HG03342 (cell line): ENCODE measurements at regions not wholly inside any gene's neighbourhood (a gene's known extent, or its start where the extent isn't known, plus 50 kb on each side); places are given as distances from the start of the nearest gene placed in this dataset.
A peak's percentile ranks its signal among the peaks of the same experiment; 100 is the strongest.

Experiments used
- ATAC-seq: cut with Tn5 transposase; IDR thresholded peaks from one replicate; pipeline ENCODE4 v1.9.1; 2021; ENCODE audit warnings: mild to moderate bottlenecking, moderate library complexity; ENCODE audit not compliant: unreplicated experiment

DNA sequence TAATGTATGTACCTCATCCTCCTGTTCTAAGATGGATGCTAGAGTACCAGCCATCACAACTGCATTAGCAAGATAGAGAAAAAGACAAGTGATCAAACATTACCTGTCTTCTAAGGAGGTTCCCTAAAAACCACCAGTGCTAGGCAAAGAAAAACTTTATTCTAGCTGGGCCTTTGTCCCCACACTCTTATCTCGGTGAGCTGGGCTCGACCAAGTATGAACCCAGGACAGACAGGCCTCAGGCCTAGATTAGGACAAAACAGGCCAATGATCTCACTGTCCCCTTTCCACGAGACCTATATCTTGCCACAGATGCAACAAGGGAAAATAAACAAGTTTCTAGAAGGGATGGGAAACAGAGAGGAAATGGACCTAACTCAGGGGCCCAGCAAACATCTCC is 127.6 kb upstream of the PKDCC start:
- no peak for ATAC-seq

DNA sequence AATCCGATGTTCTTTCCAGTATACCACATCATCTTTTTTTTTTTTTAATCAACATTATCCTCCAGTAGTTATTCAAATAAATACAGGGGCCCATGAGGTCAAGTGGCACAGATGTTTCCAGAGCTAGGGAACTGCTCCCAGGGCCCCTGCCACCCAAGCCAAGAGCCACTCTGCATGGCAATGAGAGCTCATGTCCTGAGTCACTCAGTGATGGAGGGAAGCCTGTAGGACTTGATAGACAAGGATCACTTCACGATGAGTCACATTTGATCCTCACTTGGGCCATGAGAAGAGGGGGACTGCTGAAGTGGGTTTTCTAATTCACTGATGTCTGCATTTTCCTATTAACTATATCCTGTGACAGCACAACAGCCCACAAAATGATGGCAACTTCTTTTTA is 127.0 kb upstream of the PKDCC start:
- no peak for ATAC-seq

DNA sequence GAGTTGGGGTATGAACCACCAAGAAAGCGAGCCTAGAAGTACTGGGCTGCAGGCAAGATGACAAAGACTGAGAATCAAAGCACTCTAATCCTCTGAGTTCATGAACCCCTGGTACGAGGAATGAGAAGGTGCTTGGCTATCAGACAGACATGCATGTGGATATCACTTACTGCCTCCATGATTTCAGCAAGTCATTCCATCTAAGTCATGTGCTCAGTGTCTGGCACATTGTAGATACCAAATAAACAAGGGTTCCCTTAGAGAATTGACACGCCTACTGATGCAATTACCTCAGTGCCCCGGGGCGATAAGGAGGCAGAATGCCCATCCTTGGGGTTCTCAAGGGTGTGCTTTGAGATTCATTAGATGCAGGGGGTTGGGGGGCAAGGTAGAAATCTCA is 125.6 kb upstream of the PKDCC start:
- no peak for ATAC-seq

DNA sequence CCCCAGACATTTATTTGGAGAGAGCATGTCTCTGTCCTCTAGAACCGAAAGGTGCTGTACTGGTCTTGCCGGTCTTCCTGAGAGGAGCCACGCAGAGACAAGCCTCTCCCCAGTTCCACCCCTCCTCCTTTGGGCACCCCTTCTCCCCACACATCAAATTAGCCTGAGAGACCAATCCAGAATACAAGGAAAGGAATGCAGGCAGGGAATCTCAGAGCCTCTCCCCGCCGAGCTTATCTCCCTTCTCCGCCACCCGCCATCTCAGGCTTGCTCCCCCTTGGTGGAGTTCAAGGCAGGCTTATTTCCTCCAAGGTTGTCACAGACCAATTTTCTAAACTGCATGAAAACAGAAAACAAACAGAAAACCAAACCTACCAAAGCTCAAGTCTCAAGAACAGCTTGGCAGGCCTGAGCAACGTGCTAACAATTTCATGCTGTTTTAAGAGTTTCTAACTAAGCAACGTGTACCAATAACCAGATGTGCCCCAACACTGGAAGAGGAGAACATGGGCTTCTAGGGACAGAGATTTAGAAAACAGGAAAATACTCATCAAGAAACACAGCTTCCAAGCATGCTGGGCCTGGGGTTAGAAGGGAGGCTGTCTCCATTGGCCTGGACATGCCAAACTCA is 124.5 kb upstream of the PKDCC start:
- no peak for ATAC-seq

DNA sequence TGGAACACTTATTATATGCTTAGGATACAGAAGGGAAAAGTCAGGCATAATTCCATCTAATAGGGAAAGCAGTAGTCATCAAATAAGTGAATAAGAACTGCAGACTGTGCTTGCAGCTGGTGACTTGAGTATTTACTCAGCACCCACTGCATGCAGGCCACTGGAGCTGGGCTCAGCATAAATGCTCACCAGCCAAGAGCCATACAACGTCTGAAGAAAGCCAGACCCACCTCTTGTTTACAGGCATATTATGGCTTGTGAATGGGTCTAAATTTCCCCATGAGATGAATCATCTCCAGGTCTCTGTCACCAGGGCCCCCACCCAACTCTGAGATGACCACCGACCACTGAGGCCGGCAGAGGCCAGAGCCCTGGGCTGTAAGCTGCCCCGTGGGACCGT is 123.8 kb upstream of the PKDCC start:
- no peak for ATAC-seq

DNA sequence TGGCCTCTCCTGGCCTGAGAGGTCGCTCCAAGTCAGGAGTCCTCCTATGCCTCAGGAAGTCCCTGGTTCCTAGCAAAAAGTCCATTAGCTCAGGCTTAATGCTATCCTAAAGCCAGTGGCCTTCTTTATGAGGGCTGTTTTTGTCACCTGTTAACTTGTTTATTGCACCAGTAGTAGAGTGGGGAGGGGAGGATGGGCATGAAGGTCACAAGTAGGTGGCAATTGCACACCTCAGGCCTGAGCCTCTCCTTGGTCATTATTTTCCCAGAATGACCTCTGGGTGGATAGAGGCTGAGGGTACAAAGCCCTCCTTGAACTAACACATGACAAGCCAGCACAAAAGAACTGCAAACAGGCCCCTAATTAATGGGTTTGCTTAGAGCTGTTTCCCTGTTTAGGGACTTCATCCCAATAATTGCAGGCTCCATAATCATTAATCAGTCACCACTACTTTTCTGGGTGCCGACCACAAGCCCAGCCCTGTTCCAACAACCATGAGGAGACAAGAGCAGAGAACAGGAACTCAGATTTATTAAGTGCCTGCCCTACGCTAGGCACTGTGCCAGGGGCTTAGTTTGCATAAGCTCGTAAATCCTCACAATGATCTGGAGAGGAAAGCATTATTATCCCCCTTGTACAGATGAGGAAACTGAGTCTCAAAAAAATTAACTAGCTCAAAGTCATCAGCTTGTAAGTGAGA is 123.0 kb upstream of the PKDCC start:
- ATAC-seq: no peak

- no peak for ATAC-seq
Measured at GRCh38 chr2:41925712-41926111, 122.1 kb upstream of the PKDCC start.

GRCh38 chr2:41926614-41927580 is 120.9 kb upstream of the PKDCC start:
- no peak for ATAC-seq

DNA sequence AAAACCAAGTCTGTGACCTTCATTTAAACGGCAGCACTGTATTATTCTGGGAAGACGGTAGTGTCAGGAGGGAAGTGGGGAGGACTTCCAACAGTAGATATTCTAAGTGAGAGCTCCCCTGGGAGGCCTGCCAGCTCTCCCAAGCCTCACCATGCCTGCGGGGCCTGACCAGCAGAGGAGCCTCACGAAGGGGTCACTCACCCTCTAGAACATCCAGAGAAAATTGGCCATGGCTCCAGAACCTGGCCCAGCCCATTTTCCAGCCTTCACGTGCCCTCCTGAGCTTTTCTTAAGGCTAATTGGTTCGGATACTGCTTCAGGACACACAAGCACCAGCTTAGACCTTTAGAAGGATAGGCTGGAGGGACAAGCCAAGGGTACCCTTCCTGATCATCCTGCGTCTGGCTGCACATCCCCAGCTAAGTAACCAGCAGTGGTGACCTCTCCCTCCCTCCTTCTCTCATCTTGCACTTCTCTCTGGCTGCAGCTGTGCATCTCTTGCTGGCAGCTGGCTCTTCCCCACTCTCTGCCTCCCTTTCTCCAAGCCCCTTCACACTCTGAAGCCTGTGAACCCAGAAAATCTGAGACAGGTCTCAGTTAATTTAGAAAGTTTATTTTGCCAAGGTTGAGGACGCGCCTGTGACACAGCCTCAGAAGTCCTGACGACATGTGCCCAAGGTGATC is 120.1 kb upstream of the PKDCC start:
- no peak for ATAC-seq

- no peak for ATAC-seq
Measured at GRCh38 chr2:41928526-41928925, 119.3 kb upstream of the PKDCC start.

DNA sequence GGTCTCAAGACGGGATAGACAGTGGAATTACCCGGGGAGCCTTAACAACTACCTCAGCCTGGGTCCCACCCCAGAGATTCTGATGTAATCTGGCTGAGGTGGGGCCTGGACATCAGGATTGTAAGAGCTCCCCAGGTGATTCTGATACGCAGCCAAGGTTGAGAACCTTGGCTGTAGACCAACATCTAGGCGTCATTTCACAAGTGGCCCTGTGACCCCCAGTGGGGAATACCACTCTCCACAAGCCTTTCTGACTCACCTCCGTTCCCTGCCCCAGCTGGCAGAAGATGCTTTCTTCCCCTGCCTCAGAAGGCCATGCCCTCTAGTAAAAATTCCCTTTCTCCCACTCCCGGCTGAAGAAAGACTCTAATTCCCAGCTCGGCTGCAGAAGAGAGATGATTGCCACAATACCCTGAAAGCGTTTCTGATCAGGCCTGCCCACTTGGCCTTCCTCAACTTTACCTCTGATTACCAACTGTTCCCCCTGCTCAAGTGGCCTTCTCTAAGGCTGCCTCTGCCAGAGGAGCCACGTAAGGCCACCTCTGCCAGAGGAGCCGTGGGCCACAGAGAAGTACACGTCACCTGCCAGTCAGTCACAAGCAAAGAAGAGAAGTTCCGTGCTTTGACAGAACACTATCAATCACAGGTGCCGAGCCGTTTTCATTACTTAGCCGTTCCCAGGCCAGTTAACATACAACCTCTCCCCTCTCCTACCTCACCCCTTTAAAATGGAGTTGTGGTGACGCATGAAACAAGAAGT is 116.8 kb upstream of the PKDCC start:
- ATAC-seq: peak; percentile 57

DNA sequence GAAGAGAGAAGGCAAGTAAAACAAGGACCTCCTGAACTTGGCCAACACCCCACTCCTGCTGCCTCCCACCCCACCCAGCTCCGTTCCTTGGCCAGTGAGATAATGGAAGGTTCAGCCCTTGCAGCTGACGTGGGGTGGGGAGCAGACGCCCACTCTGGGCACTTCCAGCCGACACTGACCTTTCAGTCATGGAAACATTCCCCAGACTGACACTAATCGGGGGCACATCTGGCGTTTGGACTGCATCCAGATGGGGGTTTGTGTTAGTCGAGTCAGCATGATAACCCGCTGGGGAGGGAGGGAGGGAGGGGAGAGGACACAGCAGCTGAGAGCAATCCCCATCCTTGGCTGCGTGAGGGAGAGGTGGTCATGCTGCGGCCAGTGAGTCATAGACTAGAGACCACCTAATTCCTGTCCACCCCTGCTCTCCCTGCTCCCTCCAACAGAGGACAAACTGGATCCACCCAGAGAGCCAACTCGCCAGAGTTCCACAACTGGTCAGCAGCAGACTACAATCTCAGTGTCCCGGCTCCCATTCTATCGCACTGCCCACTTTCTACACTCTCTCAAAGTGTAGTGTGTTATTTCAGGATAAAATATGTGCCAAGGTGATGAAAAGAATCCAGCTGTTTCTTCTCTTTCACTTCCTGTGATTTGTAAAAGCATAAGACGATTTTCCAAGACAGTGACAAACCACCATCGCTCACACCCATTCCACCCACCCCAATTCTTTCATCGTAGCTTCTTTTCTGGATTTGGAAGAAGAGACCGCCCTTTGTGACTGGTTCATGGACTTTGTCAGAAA is 115.4 kb upstream of the PKDCC start:
- ATAC-seq: no peak

GRCh38 chr2:41933046-41933420 is 114.8 kb upstream of the PKDCC start:
- no peak for ATAC-seq

GRCh38 chr2:41933585-41934320 is 114.1 kb upstream of the PKDCC start:
- ATAC-seq: no peak

DNA sequence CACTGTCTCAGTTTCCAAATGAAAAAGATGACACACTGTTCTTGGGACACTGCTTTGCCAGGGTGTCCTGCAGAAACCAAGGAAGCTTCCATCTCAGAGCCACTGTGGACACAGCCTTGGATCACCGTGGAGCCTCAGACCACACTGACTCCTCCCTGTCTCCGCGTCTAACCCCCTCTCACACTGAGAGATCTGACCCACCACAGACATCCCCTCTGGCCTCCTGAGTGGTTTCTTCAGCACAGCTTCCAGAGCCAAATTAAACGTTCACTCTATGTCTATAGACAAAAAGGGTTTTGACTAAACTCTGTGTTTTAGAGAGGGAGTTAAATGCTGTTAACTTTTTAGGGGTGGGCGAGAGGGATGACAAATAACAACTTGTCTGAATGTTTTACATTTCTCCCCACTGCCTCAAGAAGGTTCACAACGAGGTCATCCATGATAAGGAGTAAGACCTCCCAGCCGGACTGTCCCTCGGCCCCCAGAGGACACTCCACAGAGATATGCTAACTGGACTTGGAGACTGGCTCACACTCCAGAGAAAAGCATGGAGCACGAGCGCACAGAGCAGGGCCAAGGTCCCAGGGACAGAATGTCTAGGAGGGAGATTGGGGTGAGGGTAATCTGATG is 113.4 kb upstream of the PKDCC start:
- no peak for ATAC-seq

- ATAC-seq: no peak
Measured at GRCh38 chr2:41935002-41935401, 112.8 kb upstream of the PKDCC start.

DNA sequence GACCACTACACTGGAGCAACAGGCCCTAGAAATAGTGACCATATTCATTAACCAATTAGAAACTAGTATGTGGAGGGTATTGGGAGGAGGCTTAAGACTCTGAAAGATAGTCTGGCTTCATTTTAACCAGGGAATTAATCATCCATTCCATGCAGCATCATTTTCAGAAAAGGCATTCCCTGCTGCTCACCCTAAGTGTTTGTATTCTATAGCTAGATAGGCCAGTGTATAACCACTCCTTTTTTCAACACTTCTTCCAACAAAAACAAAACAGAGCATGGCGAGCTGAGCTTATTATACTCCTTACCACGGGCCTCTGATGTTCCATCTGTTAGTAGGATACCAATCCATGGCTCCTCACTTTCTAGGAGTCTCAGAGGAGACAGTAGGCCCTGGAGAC is 112.0 kb upstream of the PKDCC start:
- ATAC-seq: no peak

GRCh38 chr2:41936771-41937463 is 110.9 kb upstream of the PKDCC start:
- ATAC-seq: no peak
